HEK293 (cell line): ENCODE measurements at regions not wholly inside any gene's neighbourhood (a gene's known extent, or its start where the extent isn't known, plus 50 kb on each side); places are given as distances from the start of the nearest gene placed in this dataset.

ENCODE experiments used
- CTCF ChIA-PET: fragments of 350-600 bp; formaldehyde crosslinking; extraction: SDS; loops from one replicate; lab custom pipeline; 2021; ENCODE audit warnings: antibody characterized with exemption; lab: Yijun Ruan, JAX
- POLR2A ChIA-PET: fragments of 300-600 bp; formaldehyde crosslinking; extraction: SDS; loops from one replicate; lab custom pipeline; 2020; ENCODE audit warnings: antibody characterized with exemption, inconsistent platforms; lab: Yijun Ruan, JAX
- H3K27ac ChIP-seq: fragments of 200-500 bp; sonication (Bioruptor generic); 2 replicates; pipeline ENCODE4 v1.5.1; 2014; ENCODE audit warnings: low read depth, low read length, control low read depth, inconsistent platforms; ENCODE audit errors: extremely low read depth
- H3K36me3 ChIP-seq, 2 experiments: fragments of 200-500 bp in 1 of 2; sonication (Bioruptor generic) in 1 of 2; 1 replicate in 1 of 2; 2 replicates in 1 of 2; pipeline ENCODE4 v1.5.1; 2014 to 2017; ENCODE audit warnings: inconsistent platforms in 2 of 2, low read length in 2 of 2; ENCODE audit not compliant: control insufficient read depth in 2 of 2, insufficient read depth in 1 of 2
- H3K4me1 ChIP-seq: fragments of 200-500 bp; sonication (Bioruptor generic); 2 replicates; pipeline ENCODE4 v1.5.1; 2014; ENCODE audit warnings: mild to moderate bottlenecking, low read length, inconsistent platforms; ENCODE audit not compliant: control insufficient read depth, insufficient read depth
- H3K4me3 ChIP-seq: 2 replicates; pipeline ENCODE4 v1.5.1; 2011; ENCODE audit warnings: low read depth, mild to moderate bottlenecking, control low read depth, low read length, moderate library complexity
- H3K9me3 ChIP-seq: fragments of 200-500 bp; sonication (Bioruptor generic); 2 replicates; pipeline ENCODE4 v1.5.1; 2014; ENCODE audit warnings: low read depth, low read length, inconsistent platforms; ENCODE audit not compliant: control insufficient read depth, insufficient read depth
- BCL11B ChIP-seq: fragments of 450-650 bp; formaldehyde crosslinking; IDR thresholded peaks from 2 replicates; pipeline ENCODE4 v1.5.1; 2016; ENCODE audit warnings: low read depth, missing biosample characterization, missing genetic modification characterization
- KLF9 ChIP-seq: fragments of 450-650 bp; formaldehyde crosslinking; IDR thresholded peaks from 2 replicates; pipeline ENCODE4 v1.5.1; 2016; ENCODE audit warnings: missing biosample characterization, missing genetic modification characterization, low read depth
- MYNN ChIP-seq: fragments of 450-650 bp; formaldehyde crosslinking; IDR thresholded peaks from 2 replicates; pipeline ENCODE4 v1.5.1; 2016; ENCODE audit warnings: missing biosample characterization, missing genetic modification characterization, borderline replicate concordance
- RBAK ChIP-seq: fragments of 450-650 bp; formaldehyde crosslinking; IDR thresholded peaks from 2 replicates; pipeline ENCODE4 v1.5.1; 2016; ENCODE audit warnings: missing biosample characterization, missing genetic modification characterization
- ZFHX2 ChIP-seq: fragments of 450-650 bp; formaldehyde crosslinking; conservative IDR thresholded peaks from 2 replicates; pipeline ENCODE4 v1.5.1; 2016; ENCODE audit warnings: missing biosample characterization, missing genetic modification characterization
- ZNF114 ChIP-seq: fragments of 450-650 bp; formaldehyde crosslinking; IDR thresholded peaks from 2 replicates; pipeline ENCODE4 v1.5.0; 2017; ENCODE audit warnings: missing biosample characterization, missing genetic modification characterization
- ZNF155 ChIP-seq: fragments of 450-650 bp; formaldehyde crosslinking; IDR thresholded peaks from 2 replicates; pipeline ENCODE4 v1.5.1; 2016; ENCODE audit warnings: missing biosample characterization, missing genetic modification characterization
- ZNF423 ChIP-seq: fragments of 450-650 bp; formaldehyde crosslinking; IDR thresholded peaks from 2 replicates; pipeline ENCODE4 v1.5.1; 2016; ENCODE audit warnings: missing biosample characterization, missing genetic modification characterization
- ZNF501 ChIP-seq: fragments of 450-650 bp; formaldehyde crosslinking; IDR thresholded peaks from 2 replicates; pipeline ENCODE4 v1.5.1; 2016; ENCODE audit warnings: missing biosample characterization, missing genetic modification characterization
- ZNF701 ChIP-seq: fragments of 450-650 bp; formaldehyde crosslinking; IDR thresholded peaks from 2 replicates; pipeline ENCODE4 v1.5.1; 2016; ENCODE audit warnings: missing biosample characterization, missing genetic modification characterization
- ZNF777 ChIP-seq: fragments of 450-650 bp; formaldehyde crosslinking; IDR thresholded peaks from 2 replicates; pipeline ENCODE4 v1.5.1; 2017; ENCODE audit warnings: missing biosample characterization, missing genetic modification characterization, borderline replicate concordance
- ZNF830 ChIP-seq: fragments of 450-650 bp; IDR thresholded peaks from 2 replicates; pipeline ENCODE4 v1.5.0; 2018; ENCODE audit warnings: missing biosample characterization, missing genetic modification characterization, low read depth, mild to moderate bottlenecking, moderate library complexity
- ZSCAN30 ChIP-seq: fragments of 450-650 bp; IDR thresholded peaks from 2 replicates; pipeline ENCODE4 v1.5.1; 2018; ENCODE audit warnings: missing biosample characterization, mild to moderate bottlenecking, missing genetic modification characterization, moderate library complexity
- TF ChIP-seq, protein P1 (sequence below): fragments of 450-650 bp; formaldehyde crosslinking; IDR thresholded peaks from 2 replicates; pipeline ENCODE4 v1.5.1; 2016; ENCODE audit warnings: missing biosample characterization, missing genetic modification characterization, borderline replicate concordance

DNA sequence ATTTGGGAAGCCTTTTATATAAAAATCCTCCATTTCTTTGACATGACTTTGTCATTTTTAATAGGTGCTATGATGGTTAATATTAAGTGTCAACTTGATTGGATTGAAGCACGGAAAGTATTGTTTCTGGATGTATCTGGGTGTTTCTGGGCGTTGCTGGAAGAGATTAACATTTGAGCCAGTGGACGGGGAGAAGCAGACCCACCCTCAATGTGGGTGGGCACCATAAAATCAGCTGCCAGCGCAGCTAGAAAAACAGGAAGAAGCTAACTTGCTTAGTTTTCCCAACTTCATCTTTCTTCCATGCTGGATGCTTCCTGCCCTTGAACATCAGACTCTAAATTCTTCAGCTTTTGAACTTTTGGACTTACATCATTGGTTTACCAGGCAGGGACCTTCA, 1003.0 kb downstream of the SORCS3 start:
- H3K4me3 ChIP-seq: no peak overlapping the region
- H3K9me3 ChIP-seq: no peaks in the 10 kb centered on the region
- H3K4me1 ChIP-seq: no peaks in the 10 kb centered on the region
- ChIA-PET POLR2A (no interaction called here), CTCF (no interaction called here)
- no peaks in the 10 kb centered on the region for H3K36me3 ChIP-seq
- no peak overlapping the region for H3K27ac ChIP-seq
- TF ChIP-seq ZNF155 (tag by site-specific recombination): no peak
- no peak for TF ChIP-seq ZNF701 (tag by site-specific recombination)
- TF ChIP-seq ZNF423 (tag by site-specific recombination): no peak
- no peak for TF ChIP-seq ZSCAN30
- no peak for TF ChIP-seq BCL11B (tag by site-specific recombination)
- no peak for TF ChIP-seq ZNF501 (tag by site-specific recombination)
- TF ChIP-seq, protein P1, sequence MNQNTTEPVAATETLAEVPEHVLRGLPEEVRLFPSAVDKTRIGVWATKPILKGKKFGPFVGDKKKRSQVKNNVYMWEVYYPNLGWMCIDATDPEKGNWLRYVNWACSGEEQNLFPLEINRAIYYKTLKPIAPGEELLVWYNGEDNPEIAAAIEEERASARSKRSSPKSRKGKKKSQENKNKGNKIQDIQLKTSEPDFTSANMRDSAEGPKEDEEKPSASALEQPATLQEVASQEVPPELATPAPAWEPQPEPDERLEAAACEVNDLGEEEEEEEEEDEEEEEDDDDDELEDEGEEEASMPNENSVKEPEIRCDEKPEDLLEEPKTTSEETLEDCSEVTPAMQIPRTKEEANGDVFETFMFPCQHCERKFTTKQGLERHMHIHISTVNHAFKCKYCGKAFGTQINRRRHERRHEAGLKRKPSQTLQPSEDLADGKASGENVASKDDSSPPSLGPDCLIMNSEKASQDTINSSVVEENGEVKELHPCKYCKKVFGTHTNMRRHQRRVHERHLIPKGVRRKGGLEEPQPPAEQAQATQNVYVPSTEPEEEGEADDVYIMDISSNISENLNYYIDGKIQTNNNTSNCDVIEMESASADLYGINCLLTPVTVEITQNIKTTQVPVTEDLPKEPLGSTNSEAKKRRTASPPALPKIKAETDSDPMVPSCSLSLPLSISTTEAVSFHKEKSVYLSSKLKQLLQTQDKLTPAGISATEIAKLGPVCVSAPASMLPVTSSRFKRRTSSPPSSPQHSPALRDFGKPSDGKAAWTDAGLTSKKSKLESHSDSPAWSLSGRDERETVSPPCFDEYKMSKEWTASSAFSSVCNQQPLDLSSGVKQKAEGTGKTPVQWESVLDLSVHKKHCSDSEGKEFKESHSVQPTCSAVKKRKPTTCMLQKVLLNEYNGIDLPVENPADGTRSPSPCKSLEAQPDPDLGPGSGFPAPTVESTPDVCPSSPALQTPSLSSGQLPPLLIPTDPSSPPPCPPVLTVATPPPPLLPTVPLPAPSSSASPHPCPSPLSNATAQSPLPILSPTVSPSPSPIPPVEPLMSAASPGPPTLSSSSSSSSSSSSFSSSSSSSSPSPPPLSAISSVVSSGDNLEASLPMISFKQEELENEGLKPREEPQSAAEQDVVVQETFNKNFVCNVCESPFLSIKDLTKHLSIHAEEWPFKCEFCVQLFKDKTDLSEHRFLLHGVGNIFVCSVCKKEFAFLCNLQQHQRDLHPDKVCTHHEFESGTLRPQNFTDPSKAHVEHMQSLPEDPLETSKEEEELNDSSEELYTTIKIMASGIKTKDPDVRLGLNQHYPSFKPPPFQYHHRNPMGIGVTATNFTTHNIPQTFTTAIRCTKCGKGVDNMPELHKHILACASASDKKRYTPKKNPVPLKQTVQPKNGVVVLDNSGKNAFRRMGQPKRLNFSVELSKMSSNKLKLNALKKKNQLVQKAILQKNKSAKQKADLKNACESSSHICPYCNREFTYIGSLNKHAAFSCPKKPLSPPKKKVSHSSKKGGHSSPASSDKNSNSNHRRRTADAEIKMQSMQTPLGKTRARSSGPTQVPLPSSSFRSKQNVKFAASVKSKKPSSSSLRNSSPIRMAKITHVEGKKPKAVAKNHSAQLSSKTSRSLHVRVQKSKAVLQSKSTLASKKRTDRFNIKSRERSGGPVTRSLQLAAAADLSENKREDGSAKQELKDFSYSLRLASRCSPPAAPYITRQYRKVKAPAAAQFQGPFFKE (tag by site-specific recombination): no peak

DNA sequence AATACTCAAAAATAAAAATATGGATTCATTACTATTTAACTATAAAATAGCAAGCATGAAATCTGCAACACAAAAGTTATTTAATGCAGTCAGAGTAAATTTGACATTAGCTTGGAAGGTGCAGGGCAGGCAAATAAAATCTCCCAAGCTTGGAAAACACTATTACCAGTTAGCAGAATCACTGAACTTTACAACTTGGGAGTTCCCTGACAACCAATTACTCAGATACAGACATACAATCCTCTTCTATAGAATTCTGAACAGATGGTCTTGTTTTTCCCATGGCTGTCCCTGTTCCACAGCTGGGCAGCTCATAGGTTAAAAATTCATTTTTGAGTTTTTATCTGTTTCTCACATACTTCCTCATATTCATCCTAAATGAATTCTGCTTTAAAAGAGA, 1002.6 kb downstream of the SORCS3 start:
- Histone ChIP-seq H3K27ac (no peak overlapping the region), H3K4me3 (no peak overlapping the region), H3K36me3 (no peaks in the 10 kb centered on the region), H3K4me1 (no peaks in the 10 kb centered on the region), H3K9me3 (no peaks in the 10 kb centered on the region)
- CTCF ChIA-PET: no interaction called here
- TF ChIP-seq ZNF830 (tag by site-specific recombination) (no peak), ZNF777 (tag by site-specific recombination) (no peak), MYNN (tag by site-specific recombination) (no peak)
- POLR2A ChIA-PET: no interaction called here

DNA sequence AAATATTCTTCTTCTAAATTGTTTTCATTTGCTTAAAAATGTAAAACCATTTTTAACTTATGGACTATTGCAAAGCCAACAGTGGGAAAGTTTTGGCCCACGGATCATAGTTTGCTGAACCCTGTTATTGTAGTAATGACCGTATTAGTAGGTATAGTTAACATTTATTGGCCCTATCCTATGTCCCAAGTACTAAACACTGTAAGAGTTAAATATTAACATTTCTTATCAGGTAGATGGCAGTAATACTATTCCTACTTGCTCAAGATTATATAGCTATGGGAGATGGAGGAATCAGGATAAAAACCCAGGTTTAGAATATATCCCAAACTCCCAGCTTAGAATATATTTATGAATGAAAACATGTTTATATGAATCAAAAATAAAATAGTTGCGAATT, 993.2 kb downstream of the SORCS3 start:
- POLR2A ChIA-PET: no interaction called here
- H3K4me1 ChIP-seq: no peaks in the 10 kb centered on the region
- H3K27ac ChIP-seq: no peak overlapping the region
- CTCF ChIA-PET: no interaction called here
- H3K4me3 ChIP-seq: no peak overlapping the region
- no peak for TF ChIP-seq ZFHX2
- TF ChIP-seq KLF9 (tag by site-specific recombination): no peak
- TF ChIP-seq ZNF114 (tag by site-specific recombination): no peak
- no peak for TF ChIP-seq RBAK (tag by site-specific recombination)
- no peaks in the 10 kb centered on the region for H3K36me3 ChIP-seq
- no peaks in the 10 kb centered on the region for H3K9me3 ChIP-seq
